Tibial artery (tissue), 4 donors: ENCODE measurements at regions not wholly inside any gene's neighbourhood (a gene's known extent, or its start where the extent isn't known, plus 50 kb on each side); places are given as distances from the start of the nearest gene placed in this dataset.
A peak's percentile ranks its signal among the peaks of the same experiment; 100 is the strongest.

Experiments
- DNase-seq, 2 donors: peaks; one replicate each; pipeline ENCODE4 v3.0.0-alpha.2; 2019
- H3K27ac ChIP-seq, 2 donors: fragments of 200-600 bp; sonication (generic) in 1 of 2; 1 replicate in 1 of 2; 2 replicates in 1 of 2; pipeline ENCODE4 v1.5.1; 2018 to 2019; ENCODE audit warnings: mild to moderate bottlenecking in 1 of 2
- H3K27me3 ChIP-seq, 2 donors: fragments of 200-600 bp; sonication (generic) in 1 of 2; one replicate each; pipeline versions ENCODE4 v1.5.1 to v1.6.0; 2016 to 2019
- H3K36me3 ChIP-seq, 3 donors: fragments of 200-600 bp; sonication (generic) in 2 of 3; one replicate each; pipeline ENCODE4 v1.5.1; 2016 to 2019; ENCODE audit warnings: mild to moderate bottlenecking in 2 of 3
- H3K4me1 ChIP-seq, 4 donors: fragments of 200-600 bp; sonication (generic) in 2 of 4; 1 replicate in 3 of 4; 2 replicates in 1 of 4; pipeline ENCODE4 v1.5.1; 2016 to 2019
- H3K4me3 ChIP-seq, 2 donors: fragments of 200-600 bp; sonication (generic) in 1 of 2; 1 replicate in 1 of 2; 2 replicates in 1 of 2; pipeline ENCODE4 v1.5.1; 2018 to 2019; ENCODE audit warnings: mild to moderate bottlenecking in 2 of 2
- H3K9me3 ChIP-seq, 3 donors: fragments of 200-600 bp; sonication (generic) in 1 of 3; one replicate each; pipeline ENCODE4 v1.5.1; 2016 to 2019
- CTCF ChIP-seq, 2 experiments: fragments of 200-600 bp in 1 of 2; fragments of 450-650 bp in 1 of 2; IDR thresholded peaks; one replicate each; pipeline ENCODE4 v1.5.1; 2017 to 2019; ENCODE audit warnings: antibody characterized with exemption in 2 of 2, mild to moderate bottlenecking in 1 of 2, moderate library complexity in 1 of 2
- intact Hi-C: fragments of 100-400 bp; cut with DNase I; formaldehyde crosslinking; loops from one replicate; pipeline ENCODE4 v1.15.0; 2023; ENCODE audit warnings: low total_unique reads

- H3K4me3 ChIP-seq, result no peak overlapping the region
- intact Hi-C loops, result no loop called here
- peaks cover 0 to 8% (median 2%) of the 10 kb centered on the region in 4 donors for H3K4me1 ChIP-seq
- H3K27ac ChIP-seq, result no peak overlapping the region
- H3K36me3 ChIP-seq, result no peaks in the 10 kb centered on the region
- no peak for TF ChIP-seq CTCF (IDR thresholded peaks at IDR 0.05)
- peaks cover 0 to 24% of the 10 kb centered on the region in 2 donors for H3K27me3 ChIP-seq
- no peak for DNase-seq
- peaks cover 0 to 1% (median under 1%) of the 10 kb centered on the region in 3 donors for H3K9me3 ChIP-seq
These were observed 95.4 kb upstream of the INSIG1 start for GRCh38 chr7:155202106-155202871.

GRCh38 chr7:155203059-155203881 lies 94.4 kb upstream of the INSIG1 start:
- intact Hi-C loops, result no loop called here
- DNase-seq, result no peak
- Histone ChIP-seq H3K36me3 (no peaks in the 10 kb centered on the region), H3K27ac (no peak overlapping the region), H3K4me1 (peaks cover 0 to 8% (median 2%) of the 10 kb centered on the region in 4 donors), H3K9me3 (no peaks in the 10 kb centered on the region), H3K27me3 (peaks cover 0 to 24% of the 10 kb centered on the region in 2 donors), H3K4me3 (no peak overlapping the region)
- no peak for TF ChIP-seq CTCF (IDR thresholded peaks at IDR 0.05)

- intact Hi-C loops, result no loop called here
- DNase-seq, result peak in 1 of 2 donors; percentile 63
- Histone ChIP-seq H3K36me3 (no peaks in the 10 kb centered on the region), H3K27me3 (peaks cover 0 to 25% of the 10 kb centered on the region in 2 donors), H3K9me3 (no peaks in the 10 kb centered on the region), H3K4me3 (no peak overlapping the region), H3K4me1 (peaks cover 0 to 8% (median 2%) of the 10 kb centered on the region in 4 donors), H3K27ac (no peak overlapping the region)
- no peak for TF ChIP-seq CTCF (IDR thresholded peaks at IDR 0.05)
These were observed 93.6 kb upstream of the INSIG1 start for GRCh38 chr7:155203882-155204691.

GRCh38 chr7:155204744-155205367 lies 92.8 kb upstream of the INSIG1 start:
- no peak for TF ChIP-seq CTCF (IDR thresholded peaks at IDR 0.05)
- DNase-seq, result peak in 1 of 2 donors; percentile 66
- H3K4me1 ChIP-seq, result peaks cover 0 to 8% (median 2%) of the 10 kb centered on the region in 4 donors
- intact Hi-C loops, result no loop called here
- H3K9me3 ChIP-seq, result no peaks in the 10 kb centered on the region
- H3K4me3 ChIP-seq, result peak overlapping the region; percentile 14 to 22
- no peaks in the 10 kb centered on the region for H3K36me3 ChIP-seq
- H3K27ac ChIP-seq, result no peak overlapping the region
- H3K27me3 ChIP-seq, result peaks cover 0 to 33% of the 10 kb centered on the region in 2 donors
